DMS114 treated with DMSO at 0.1 percent for 48 hours (cell line): ENCODE measurements at regions not wholly inside any gene's neighbourhood (a gene's known extent, or its start where the extent isn't known, plus 50 kb on each side); places are given as distances from the start of the nearest gene placed in this dataset.

Experiments used
- DNase-seq: peaks from one replicate; lab custom pipeline; 2025; ENCODE audit not compliant: unreplicated experiment; lab: John Stamatoyannopoulos, UW

DNA sequence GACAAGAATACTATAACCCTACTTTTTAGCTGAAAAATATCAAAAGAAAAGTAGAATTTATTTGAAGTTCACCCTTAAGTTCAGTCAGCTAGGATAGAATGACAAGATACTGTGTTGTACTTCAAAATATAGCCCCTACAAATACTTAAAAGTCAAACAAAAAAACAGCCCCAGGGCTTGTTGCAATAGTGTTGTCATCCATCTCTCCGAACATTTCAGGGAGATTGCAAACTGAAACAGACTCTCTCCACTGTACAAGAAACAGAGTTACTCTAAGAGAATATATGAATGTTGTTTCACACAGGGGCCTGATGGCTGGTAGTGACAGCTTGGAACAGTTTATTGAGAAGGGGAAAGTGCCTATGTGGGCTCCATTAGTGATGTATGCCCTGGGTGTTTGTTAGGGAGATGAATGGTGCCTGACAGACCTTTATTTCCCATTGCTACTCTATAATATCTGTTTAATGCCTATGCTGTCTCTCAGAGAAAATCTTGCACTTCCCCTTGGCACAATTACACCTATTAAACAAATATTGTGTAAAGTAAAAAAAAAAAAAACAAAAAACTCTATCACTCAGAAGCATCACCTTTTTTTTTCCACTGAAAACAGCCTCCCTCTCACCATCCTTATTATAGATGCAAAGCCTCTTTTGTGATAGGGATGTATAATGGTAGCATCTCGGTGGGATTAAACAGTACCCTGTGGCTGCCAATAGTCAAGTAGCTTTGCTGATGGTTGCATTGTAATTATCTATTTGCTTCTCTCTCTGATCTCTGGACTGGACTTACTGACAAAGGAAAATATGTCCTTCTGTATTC is 506.3 kb upstream of the LUZP2 start:
- DNase-seq = no peak

DNA sequence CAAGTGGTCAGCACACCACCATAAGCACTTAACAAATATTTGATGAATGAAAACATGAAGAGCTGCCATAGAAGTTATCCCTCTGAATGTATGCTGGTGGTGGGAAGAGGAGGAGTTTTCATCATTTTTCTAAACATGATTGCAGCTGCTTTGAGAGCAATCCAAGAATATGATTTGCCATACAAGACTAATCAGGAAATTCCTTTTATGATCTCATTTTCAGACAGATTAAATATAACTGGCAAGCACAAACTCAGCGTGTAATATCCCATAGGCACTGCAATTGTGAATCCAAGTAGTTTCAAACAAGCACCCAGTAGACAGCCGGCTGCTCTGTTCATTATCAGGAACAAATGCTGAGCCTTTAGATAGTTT is 505.7 kb upstream of the LUZP2 start:
- no peak for DNase-seq

DNA sequence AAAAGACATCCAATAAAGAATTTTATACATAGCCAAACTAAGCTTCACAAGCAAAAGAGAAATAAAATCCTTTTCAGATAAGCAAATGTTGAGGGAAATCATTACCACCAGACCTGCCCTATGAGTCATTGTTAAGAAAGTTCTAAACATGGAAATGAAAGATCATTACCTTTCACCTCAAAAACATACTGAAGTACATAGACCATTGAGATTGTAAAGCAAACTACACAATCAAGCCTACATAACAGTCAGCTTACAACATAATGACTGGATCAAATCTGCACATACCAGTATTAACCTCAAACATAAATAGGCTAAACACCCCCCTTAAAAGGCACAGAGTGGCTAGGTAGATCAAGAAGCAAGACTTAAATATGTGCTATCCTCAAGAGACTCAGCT is 501.0 kb upstream of the LUZP2 start:
- DNase-seq = no peak

DNA sequence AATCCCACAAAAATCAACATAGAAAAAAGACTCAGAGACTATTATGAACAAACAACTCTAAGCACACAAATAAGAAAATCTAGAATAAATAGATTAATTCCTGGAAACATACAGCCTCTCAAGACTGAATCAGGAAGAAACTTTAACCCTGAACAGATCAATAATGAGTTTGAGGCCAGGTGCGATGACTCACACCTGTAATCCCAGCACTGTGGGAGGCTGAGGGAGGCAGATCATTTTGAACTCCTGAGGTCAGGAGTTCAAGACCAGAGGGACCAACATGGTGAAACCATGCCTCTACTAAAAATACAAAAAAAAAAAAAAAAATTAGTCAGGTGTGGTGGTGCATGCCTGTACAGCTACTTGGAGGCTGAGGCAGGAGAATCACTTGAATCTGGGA is 499.5 kb upstream of the LUZP2 start:
- DNase-seq = no peak

DNA sequence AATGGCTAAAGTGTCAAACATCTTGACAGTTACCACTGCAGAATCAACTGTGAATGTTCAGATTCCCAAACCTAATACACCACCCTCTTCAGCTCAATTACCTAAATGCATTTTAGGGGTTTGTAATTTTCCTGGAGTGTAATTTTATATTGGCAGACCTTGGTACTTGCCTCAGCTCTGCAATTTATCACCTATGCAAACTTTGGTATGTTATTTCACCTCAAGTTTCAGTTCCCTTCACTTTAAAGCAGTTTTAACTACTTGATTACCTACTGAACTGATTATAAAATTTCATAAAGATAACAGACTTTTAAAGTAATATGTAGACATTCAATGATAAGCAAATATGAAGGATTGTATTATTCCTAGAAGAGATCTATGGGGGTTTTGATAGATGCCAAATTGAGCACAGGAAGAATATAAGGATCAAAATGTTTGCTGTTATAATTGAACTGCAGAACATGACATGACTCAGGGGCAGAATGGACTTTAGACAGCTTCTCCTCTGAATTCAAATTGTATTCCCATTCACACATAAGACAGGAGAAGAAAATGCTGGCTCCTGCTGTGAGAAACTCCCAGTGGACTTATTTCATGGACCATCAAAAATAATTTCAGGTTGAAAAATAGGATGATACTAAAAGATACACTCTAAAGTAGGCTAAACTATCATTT is 491.5 kb upstream of the LUZP2 start:
- no peak for DNase-seq

DNA sequence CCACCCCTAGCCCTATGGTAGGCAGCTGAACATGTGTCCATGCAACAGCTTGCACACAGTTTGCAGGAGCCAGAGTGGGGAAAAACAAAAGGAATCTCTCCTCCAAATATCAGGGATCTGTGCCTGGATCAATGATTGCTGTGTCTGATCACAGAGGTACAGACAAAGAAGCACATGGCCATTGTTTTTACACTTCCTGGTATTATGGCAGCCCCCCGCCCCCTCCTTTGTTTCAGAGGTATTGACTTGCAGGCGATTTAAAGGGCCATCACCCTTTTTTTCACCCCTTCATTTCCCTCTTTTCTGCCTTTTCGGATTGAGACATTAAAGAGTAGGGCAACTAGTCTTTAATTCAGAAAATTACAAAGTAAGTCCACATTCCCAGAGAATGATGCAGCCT is 453.0 kb upstream of the LUZP2 start:
- DNase-seq = no peak

DNA sequence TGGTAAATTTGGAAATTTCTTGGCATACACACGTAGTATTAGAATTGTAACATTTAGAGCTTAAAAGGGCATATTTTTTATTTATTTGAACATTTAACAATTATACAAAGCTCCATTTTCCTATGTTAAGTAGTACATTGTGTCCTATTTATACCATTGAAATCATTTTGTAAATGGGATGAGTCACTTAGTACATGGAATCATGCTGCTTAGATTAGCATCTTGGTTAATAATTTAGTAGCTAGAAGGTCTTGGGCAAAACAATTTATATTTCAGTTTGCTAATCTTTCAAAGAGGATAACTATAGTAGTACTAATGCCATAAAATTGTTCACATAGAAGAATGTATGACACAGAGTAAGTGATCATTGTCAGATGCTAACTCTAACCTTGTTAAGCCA is 450.1 kb upstream of the LUZP2 start:
- no peak for DNase-seq

DNA sequence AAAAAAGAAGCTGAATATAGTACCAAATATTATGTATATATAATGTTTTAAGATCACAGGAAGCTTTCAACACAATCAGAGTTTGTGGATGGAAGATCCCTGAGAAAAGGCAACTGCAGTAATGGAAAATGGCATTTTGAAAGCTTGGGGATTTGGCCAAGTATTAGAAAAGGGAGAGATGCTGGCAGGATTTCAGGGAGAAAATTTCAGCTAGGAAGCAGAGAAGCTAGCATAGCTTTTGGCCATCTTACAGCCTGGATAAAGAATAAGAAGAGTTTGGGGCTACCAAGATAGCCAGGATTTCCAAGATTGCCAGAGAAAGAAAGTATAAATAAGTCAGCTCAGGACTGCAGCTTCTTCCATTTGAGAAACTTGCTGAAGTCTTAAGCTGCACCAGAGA is 440.8 kb upstream of the LUZP2 start:
- DNase-seq = no peak

DNA sequence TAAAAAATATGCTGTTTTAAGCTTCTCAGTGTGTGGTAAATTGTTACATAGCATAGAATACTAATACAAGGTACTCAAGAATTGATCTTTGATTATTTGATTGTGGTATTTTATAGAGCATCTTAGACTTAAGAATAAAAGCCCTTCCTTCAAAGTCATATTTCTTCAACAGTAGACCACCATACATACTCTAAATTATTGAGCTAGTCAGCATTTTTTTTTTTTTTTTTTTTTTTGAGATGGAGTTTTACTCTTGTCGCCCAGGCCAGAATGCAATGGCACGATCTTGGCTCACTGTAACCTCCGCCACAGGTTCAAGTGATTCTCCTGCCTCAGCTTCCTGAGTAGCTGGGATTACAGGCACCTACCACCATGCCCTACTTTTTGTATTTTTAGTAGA is 436.7 kb upstream of the LUZP2 start:
- no peak for DNase-seq

DNA sequence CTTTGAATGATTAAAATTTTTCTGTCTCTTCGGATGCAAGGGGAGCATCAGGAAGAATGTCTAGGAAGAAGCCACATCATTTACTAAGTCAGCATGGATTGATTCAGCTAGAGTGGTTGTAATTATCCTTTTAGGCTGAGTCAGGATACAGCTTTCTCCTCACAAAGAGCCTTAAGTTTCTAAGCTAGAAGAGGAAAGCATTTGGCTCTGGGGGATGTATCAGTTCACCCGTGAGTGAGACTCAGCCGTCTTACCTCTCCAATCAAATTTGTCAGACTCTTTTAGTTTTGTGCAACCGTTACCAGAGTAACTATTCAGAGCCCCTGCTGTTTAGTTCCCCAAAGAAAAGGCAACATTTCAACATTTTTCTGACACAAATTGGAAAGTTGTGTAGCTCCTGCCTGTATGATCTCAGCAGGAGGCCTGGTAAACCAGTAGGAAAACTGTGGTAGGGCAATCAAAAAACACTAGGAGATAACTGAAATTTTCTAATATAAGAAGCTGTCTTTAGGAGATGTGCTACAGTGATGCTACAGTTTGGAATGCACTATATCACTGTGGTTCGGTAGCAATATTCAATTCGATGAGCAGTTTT is 432.4 kb upstream of the LUZP2 start:
- DNase-seq = no peak

DNA sequence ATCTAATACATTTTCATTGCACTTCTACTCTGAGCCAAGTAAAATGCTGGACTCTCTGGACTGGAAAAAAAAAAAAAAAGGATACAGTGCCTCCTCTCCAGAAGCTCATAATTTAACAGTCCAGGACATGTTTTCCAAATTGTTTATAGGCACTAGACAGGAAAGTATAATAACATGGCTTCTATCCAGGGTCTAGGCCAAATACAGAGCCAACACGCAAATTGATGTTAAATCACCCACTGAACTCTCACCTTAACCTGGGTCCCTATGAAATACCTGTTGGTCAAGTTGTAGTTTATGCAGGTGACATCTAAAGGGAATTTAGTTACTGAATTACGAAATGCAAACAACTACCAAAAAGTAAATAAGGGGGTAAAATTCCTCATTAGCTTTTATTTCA is 428.7 kb upstream of the LUZP2 start:
- no peak for DNase-seq

DNA sequence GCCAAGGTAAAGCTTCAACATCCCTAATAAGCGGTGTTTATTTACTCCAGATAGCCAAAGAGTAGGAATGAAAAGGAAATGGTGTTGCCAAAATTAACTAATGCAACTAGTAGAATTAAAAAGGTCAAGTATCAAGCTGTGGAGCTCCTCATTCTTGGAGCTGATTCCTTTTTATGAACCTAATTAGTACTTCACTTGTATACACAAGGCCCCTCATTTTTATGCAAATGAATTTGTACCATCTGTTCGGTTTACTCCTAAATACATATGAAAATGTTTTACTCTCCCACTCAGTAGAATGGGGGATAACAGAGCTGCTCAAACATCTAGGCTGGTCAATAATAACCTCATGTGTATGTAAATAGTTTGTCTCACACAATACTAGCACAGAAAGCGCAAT is 426.4 kb upstream of the LUZP2 start:
- no peak for DNase-seq

DNA sequence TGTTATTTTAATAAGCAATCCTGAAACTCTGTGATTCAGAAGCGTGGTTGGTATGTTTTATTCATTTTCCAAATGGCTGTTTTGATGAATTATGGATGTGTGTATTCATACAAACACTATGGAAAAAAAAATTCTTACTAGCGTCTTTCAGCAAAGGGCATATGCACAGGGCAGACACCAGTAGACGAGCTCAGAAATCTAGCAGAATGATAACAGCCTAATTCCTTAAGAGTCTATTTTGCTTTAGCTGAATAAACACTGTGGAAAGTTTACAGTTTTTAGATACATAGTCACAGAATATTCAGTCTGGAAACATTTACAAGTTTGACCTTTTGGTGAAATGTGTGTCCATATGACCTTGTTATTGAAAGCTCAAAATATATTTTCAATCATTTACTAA is 418.8 kb upstream of the LUZP2 start:
- DNase-seq = no peak

DNA sequence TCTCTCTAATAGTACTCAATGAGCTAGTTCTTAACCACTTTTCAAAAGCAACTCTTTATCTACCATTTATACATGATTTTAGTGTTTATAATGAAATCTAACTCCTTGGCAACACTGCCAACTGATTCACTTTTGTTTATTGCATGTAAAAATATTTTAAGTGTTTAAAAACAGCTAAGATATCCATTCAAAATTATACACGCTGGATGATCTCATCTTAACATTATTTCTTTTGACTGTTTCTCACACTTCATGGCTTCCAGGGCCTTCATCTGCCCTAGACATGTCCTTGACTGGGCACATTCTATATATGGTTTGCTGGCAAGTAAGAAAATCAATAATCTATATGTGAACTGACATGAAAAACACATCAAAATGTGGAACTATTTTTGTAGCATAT is 414.6 kb upstream of the LUZP2 start:
- DNase-seq = no peak

DNA sequence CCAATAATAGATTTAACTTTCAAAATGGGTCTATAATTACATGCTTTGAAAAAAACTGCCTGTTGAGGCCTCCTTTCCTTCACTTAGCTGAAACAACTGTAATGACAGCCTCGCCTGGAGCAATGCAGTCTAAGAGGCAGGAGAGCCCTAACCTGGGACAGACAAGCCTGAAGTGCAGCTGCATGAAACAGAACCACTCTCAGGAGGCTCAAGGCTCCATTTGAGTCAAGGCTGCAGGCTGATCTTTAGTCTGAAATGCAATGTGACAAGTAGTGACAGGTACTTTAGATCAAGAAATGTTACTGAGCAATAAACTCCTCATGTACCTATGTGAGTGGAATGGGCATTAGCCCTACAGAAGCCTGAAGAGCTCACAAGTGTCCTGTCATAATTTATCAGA is 414.0 kb upstream of the LUZP2 start:
- DNase-seq = no peak

DNA sequence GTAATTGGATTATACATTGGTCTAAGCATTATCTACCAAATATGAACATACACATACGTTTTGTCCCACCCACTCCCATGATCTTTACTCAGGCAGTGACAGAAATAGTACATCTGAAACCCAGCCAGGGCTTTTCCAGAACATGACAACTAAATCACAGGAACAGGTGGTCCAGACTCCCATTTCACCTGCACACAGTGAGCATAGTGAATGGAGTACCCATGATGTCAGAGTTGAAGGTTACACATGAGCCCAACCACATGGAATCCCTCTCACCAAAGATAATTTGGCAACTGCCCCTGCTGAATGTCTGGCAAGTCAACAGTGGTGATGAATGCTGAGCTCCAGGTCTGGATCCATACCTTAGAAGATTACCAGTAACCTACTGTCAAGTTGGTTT is 411.9 kb upstream of the LUZP2 start:
- DNase-seq = no peak

DNA sequence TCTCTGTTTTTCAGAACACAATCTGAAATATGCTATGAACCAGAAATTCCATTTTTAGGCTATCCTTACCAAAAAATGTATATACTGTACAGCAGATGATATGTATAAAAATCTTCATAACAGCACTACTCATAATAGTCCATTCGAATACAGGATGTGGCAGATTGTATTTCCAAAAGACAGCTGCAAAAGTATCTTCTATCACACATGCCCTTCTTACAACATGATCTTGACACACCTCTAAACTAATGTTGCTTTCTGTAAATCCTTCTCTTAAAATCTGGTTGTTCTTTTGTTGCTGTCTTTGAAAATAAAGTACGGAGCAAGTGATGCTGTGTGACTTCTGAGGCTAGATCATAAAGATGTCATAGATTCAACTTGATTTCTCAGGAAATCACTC is 409.9 kb upstream of the LUZP2 start:
- DNase-seq = no peak

DNA sequence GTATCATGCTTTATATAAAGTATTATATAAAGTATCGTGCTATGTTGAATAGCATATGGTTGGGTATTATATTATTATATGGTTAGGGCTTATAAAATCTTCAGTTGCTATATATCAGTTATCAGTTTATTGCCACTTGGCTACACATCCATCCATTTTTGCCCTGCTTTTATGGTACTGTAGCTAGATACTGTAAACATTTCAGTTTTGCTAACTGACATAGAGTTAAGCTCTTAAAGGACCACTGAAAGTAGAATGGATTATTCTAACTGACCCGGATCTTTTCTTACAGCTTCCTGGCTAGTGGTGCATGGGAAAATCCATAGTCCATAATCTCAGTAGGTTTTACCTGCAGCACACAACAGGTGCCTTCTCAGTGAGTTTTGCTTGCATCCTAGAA is 405.3 kb upstream of the LUZP2 start:
- no peak for DNase-seq

DNA sequence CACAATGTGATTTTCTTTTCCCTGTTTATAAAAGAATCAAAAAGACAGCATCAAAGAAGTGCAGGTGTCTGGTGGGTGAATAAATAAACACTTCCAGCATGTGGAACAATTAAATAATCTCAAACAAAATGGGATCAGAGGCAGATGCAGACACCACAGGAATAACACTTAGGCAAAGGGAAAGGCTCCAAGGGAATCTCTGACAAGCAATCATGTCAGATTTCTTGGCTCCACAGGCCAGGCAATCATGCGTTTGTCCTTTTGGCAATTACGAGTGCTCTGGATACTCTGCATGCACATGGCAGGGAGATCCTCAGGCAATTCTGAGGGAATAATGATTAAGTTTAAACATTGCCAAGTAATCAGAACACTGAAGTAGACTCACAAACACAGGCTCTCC is 403.5 kb upstream of the LUZP2 start:
- no peak for DNase-seq

DNA sequence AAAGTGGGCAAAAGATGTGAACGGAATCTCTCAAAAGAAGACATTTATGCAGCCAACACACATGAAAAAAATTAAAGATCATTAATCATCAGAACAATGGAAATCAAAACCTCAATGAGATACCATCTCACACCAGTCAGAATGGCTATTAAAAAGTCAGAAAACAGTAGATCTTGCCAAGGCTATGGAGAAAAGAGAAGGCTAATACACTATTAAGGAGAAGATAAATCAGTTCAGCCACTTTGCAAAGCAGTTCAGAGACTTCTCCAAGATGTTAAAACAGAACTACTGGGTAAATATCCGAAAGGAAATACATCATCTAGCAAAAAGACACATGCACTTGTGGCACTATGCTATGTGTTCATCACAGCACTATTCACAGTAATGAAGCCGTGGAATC is 388.2 kb upstream of the LUZP2 start:
- no peak for DNase-seq

DNA sequence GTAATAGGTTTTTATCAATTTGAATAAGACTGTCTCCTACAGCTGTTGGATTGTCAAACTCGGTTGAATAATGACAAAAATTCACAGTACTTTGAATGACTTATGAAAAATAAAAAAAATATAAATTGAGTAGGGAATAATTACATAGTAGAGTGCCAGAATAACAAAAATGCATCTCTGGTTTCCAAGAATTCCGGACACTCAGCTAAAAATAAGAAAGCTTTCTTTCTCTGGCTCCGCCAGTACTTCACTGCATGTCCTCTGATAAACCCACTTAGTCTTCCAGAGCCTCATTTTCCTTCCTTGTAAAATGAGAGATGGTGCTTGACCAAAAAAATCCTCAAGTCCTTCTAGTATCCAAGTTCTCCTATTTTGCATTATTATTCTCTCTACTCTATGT is 374.6 kb upstream of the LUZP2 start:
- DNase-seq = no peak

DNA sequence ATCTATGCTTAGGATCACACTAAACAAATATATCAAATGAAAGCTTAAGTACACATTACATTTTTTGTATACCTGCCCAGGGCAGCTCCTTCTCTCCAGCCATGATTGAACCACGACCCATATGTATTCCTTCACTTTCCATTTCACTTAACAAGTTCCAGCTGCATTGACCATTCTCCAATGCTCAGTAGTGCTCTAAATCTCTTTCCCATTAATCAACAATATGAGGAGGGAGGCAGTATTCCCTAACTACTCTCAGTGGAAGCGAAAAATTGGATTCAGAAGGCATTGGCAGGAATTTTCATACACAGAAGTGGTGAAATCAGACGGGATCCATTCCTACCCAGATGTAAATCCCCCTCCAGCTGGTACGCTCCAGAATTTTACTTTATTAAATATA is 372.0 kb upstream of the LUZP2 start:
- no peak for DNase-seq

DNA sequence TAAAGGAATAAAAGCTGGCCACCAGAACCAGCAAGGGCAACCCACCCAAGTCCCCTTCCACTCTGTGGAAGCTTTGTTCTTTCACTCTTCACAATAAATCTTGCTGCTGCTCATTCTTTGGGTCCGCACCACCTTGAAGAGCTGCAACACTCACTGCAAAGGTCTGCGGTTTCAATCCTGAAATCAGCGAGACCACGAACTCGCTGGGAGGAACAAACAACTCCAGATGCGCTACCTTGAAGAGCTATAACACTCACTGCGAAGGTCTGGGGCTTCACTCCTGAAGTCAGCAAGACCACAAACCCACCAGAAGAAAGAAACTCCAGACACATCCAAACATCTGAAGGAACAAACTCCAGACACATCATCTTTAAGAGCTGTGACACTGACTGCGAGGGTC is 365.2 kb upstream of the LUZP2 start:
- DNase-seq = no peak
